ENCODE measurements at regions not wholly inside any gene's neighbourhood (a gene's known extent, or its start where the extent isn't known, plus 50 kb on each side); places are given as distances from the start of the nearest gene placed in this dataset.

GRCh38 chr2:215889240-215889969, 123.9 kb downstream of the MREG start:
- peak; percentile 50 for DNase-seq

GRCh38 chr2:215888680-215889079, 124.7 kb downstream of the MREG start:
- DNase-seq = no peak

GRCh38 chr2:215887303-215887702, 126.0 kb downstream of the MREG start:
- no peak for DNase-seq

GRCh38 chr2:215886022-215886421, 127.3 kb downstream of the MREG start:
- no peak for DNase-seq

- no peak for DNase-seq
Observed at GRCh38 chr2:215885536-215885935, 127.8 kb downstream of the MREG start.

- DNase-seq = no peak
Observed at GRCh38 chr2:215884451-215885087, 128.8 kb downstream of the MREG start.

GRCh38 chr2:215883799-215884198, 129.6 kb downstream of the MREG start:
- DNase-seq = no peak

- DNase-seq = no peak
Observed at GRCh38 chr2:215882689-215883088, 130.7 kb downstream of the MREG start.

- DNase-seq = no peak
Observed at GRCh38 chr2:215881582-215881981, 131.8 kb downstream of the MREG start.

GRCh38 chr2:215880970-215881369, 132.4 kb downstream of the MREG start:
- DNase-seq = no peak

GRCh38 chr2:215879977-215880940, 133.1 kb downstream of the MREG start:
- no peak for DNase-seq

GRCh38 chr2:215879331-215879730, 134.0 kb downstream of the MREG start:
- DNase-seq = no peak

- no peak for DNase-seq
Observed at GRCh38 chr2:215878476-215879063, 134.8 kb downstream of the MREG start.

- no peak for DNase-seq
Observed at GRCh38 chr2:215876937-215877238, 136.5 kb downstream of the MREG start.

GRCh38 chr2:215876139-215876936, 137.0 kb downstream of the MREG start:
- DNase-seq = no peak

- DNase-seq = no peak
Observed at GRCh38 chr2:215874418-215874817, 138.9 kb downstream of the MREG start.

GRCh38 chr2:215870986-215871385, 142.4 kb downstream of the MREG start:
- no peak for DNase-seq

GRCh38 chr2:215870088-215870490, 143.3 kb downstream of the MREG start:
- DNase-seq = no peak

GRCh38 chr2:215868846-215869543, 144.4 kb downstream of the MREG start:
- no peak for DNase-seq

GRCh38 chr2:215866606-215867005, 146.7 kb downstream of the MREG start:
- no peak for DNase-seq

GRCh38 chr2:215863687-215864086, 149.7 kb downstream of the MREG start:
- DNase-seq = no peak

- DNase-seq = no peak
Observed at GRCh38 chr2:215862351-215862771, 151.0 kb downstream of the MREG start.

All from activated CD4-positive, alpha-beta T cell treated with anti-CD3 and anti-CD28 coated beads, Interleukin-2, amount 50 U/mL, for 16 hours (primary cell).